ENCODE measurements at regions not wholly inside any gene's neighbourhood (a gene's known extent, or its start where the extent isn't known, plus 50 kb on each side); places are given as distances from the start of the nearest gene placed in this dataset.

- Histone ChIP-seq H3K4me1 (ENCODE audit: control insufficient read depth in 4 of 4, insufficient read depth in 4 of 4, low read length in 3 of 4) (no peaks in the 10 kb centered on the region), H3K27me3 (ENCODE audit: control insufficient read depth in 4 of 4, insufficient read depth in 4 of 4, low read length in 3 of 4) (no peaks in the 10 kb centered on the region), H3K4me3 (ENCODE audit: low read depth in 1 of 3, low read length in 3 of 3) (no peak overlapping the region), H3K36me3 (ENCODE audit: control insufficient read depth in 4 of 4, insufficient read depth in 3 of 4, low read depth in 1 of 4, low read length in 3 of 4) (no peaks in the 10 kb centered on the region), H3K9me3 (ENCODE audit: control insufficient read depth in 4 of 4, low read length in 3 of 4) (no peaks in the 10 kb centered on the region), H3K9ac (ENCODE audit: low read depth in 1 of 2, low read length in 2 of 2) (no peak overlapping the region), H3K27ac (ENCODE audit: low read depth in 1 of 2, low read length in 2 of 2) (no peak overlapping the region)
- WGBS: 91% methylated on average over 2 of the region's 2 CpGs
- DNase-seq (ENCODE audit: low spot score): no peak
- no peak for TF ChIP-seq CTCF (IDR thresholded peaks at IDR 0.05; ENCODE audit: low read depth, low read length, missing input control)
These were observed 247.1 kb upstream of the TBX3 start for GRCh38 chr12:114931025-114931424.

GRCh38 chr12:114926341-114926740 is 242.4 kb upstream of the TBX3 start:
- no peak for DNase-seq (ENCODE audit: low spot score)
- no peak overlapping the region for H3K27ac ChIP-seq (ENCODE audit: low read depth in 1 of 2, low read length in 2 of 2)
- H3K9ac ChIP-seq (ENCODE audit: low read depth in 1 of 2, low read length in 2 of 2): no peak overlapping the region
- H3K4me1 ChIP-seq (ENCODE audit: control insufficient read depth in 4 of 4, insufficient read depth in 4 of 4, low read length in 3 of 4): no peaks in the 10 kb centered on the region
- 92% methylated on average over 6 of the region's 6 CpGs for WGBS
- no peaks in the 10 kb centered on the region for H3K27me3 ChIP-seq (ENCODE audit: control insufficient read depth in 4 of 4, insufficient read depth in 4 of 4, low read length in 3 of 4)
- H3K36me3 ChIP-seq (ENCODE audit: control insufficient read depth in 4 of 4, insufficient read depth in 3 of 4, low read depth in 1 of 4, low read length in 3 of 4): no peaks in the 10 kb centered on the region
- no peak for TF ChIP-seq RAD21 (IDR thresholded peaks at IDR 0.05)
- no peak overlapping the region for H3K4me3 ChIP-seq (ENCODE audit: low read depth in 1 of 3, low read length in 3 of 3)
- H3K9me3 ChIP-seq (ENCODE audit: control insufficient read depth in 4 of 4, low read length in 3 of 4): peaks cover 0 to 3% (median 0%) of the 10 kb centered on the region in 4 donors

- no peak overlapping the region for H3K27ac ChIP-seq (ENCODE audit: low read depth in 1 of 2, low read length in 2 of 2)
- 50% methylated on average over 4 of the region's 4 CpGs for WGBS
- no peak overlapping the region for H3K9ac ChIP-seq (ENCODE audit: low read depth in 1 of 2, low read length in 2 of 2)
- no peaks in the 10 kb centered on the region for H3K4me1 ChIP-seq (ENCODE audit: control insufficient read depth in 4 of 4, insufficient read depth in 4 of 4, low read length in 3 of 4)
- no peak for DNase-seq (ENCODE audit: low spot score)
- peak; percentile 25 to 33 for TF ChIP-seq RAD21 (IDR thresholded peaks at IDR 0.05)
- TF ChIP-seq RXRA (IDR thresholded peaks at IDR 0.05): peak in 1 of 2 donors; percentile 47
- no peak for TF ChIP-seq EGR1 (IDR thresholded peaks at IDR 0.05; ENCODE audit: low read depth in 2 of 2)
- peak in 1 of 2 donors; percentile 15 for TF ChIP-seq HNF4A (conservative IDR thresholded peaks at IDR 0.05)
- TF ChIP-seq MAX (IDR thresholded peaks at IDR 0.05): no peak
- TF ChIP-seq NR2F2 (IDR thresholded peaks at IDR 0.05): no peak
- no peaks in the 10 kb centered on the region for H3K27me3 ChIP-seq (ENCODE audit: control insufficient read depth in 4 of 4, insufficient read depth in 4 of 4, low read length in 3 of 4)
- H3K4me3 ChIP-seq (ENCODE audit: low read depth in 1 of 3, low read length in 3 of 3): no peak overlapping the region
- no peaks in the 10 kb centered on the region for H3K36me3 ChIP-seq (ENCODE audit: control insufficient read depth in 4 of 4, insufficient read depth in 3 of 4, low read depth in 1 of 4, low read length in 3 of 4)
- H3K9me3 ChIP-seq (ENCODE audit: control insufficient read depth in 4 of 4, low read length in 3 of 4): peaks cover 0 to 3% (median 0%) of the 10 kb centered on the region in 4 donors
These were observed 241.0 kb upstream of the TBX3 start for GRCh38 chr12:114924946-114925475.

GRCh38 chr12:114921781-114922180 is 237.8 kb upstream of the TBX3 start:
- H3K36me3 ChIP-seq (ENCODE audit: control insufficient read depth in 4 of 4, insufficient read depth in 3 of 4, low read depth in 1 of 4, low read length in 3 of 4): no peaks in the 10 kb centered on the region
- no peaks in the 10 kb centered on the region for H3K27me3 ChIP-seq (ENCODE audit: control insufficient read depth in 4 of 4, insufficient read depth in 4 of 4, low read length in 3 of 4)
- H3K4me1 ChIP-seq (ENCODE audit: control insufficient read depth in 4 of 4, insufficient read depth in 4 of 4, low read length in 3 of 4): no peaks in the 10 kb centered on the region
- DNase-seq (ENCODE audit: low spot score): no peak
- no peak overlapping the region for H3K9ac ChIP-seq (ENCODE audit: low read depth in 1 of 2, low read length in 2 of 2)
- WGBS: 71% methylated on average over 1 of the region's 1 CpG
- H3K27ac ChIP-seq (ENCODE audit: low read depth in 1 of 2, low read length in 2 of 2): no peak overlapping the region
- peaks cover 0 to 3% (median 0%) of the 10 kb centered on the region in 4 donors for H3K9me3 ChIP-seq (ENCODE audit: control insufficient read depth in 4 of 4, low read length in 3 of 4)
- TF ChIP-seq CTCF (IDR thresholded peaks at IDR 0.05; ENCODE audit: low read depth, low read length, missing input control) (no peak), SP1 (IDR thresholded peaks at IDR 0.05) (no peak), TAF1 (conservative IDR thresholded peaks at IDR 0.05) (no peak), GABPA (IDR thresholded peaks at IDR 0.05 in 1 of 2, conservative IDR thresholded peaks at IDR 0.05 in 1 of 2) (no peak), JUND (IDR thresholded peaks at IDR 0.05) (no peak), FOXA1 (IDR thresholded peaks at IDR 0.05) (no peak), HNF4G (IDR thresholded peaks at IDR 0.05) (no peak), RXRA (IDR thresholded peaks at IDR 0.05) (no peak)
- no peak overlapping the region for H3K4me3 ChIP-seq (ENCODE audit: low read depth in 1 of 3, low read length in 3 of 3)

All from liver (tissue), 8 donors.